H1 (cell line): ENCODE measurements at regions not wholly inside any gene's neighbourhood (a gene's known extent, or its start where the extent isn't known, plus 50 kb on each side); places are given as distances from the start of the nearest gene placed in this dataset.

ENCODE experiments used
- CTCF ChIA-PET: fragments of 300-600 bp; sonication (Branson Sonifier 250); formaldehyde crosslinking; loops from one replicate; lab custom pipeline; 2021; ENCODE audit not compliant: partially characterized antibody; lab: Charles Lee
- POLR2A ChIA-PET: fragments of 300-600 bp; sonication (Branson Sonifier 250); formaldehyde crosslinking; loops from one replicate; lab custom pipeline; 2021; ENCODE audit warnings: inconsistent platforms; ENCODE audit not compliant: partially characterized antibody; lab: Charles Lee
- DNase-seq, 2 experiments: peaks; one replicate each; pipeline versions ENCODE4 v3.0.0 to v3.0.0-alpha.2; 2010 to 2022; ENCODE audit warnings: low spot score in 2 of 2, low read depth in 1 of 2, mixed read lengths in 1 of 2
- FAIRE-seq: peaks from 2 replicates; lab custom pipeline; 2011; peaks lifted over from hg19 to GRCh38; lab: Jason Lieb, UNC
- H2AFZ ChIP-seq: 2 replicates; pipeline ENCODE4 v1.8.1; 2012; ENCODE audit warnings: low read length, inconsistent platforms
- H2AK5ac ChIP-seq: 2 replicates; pipeline ENCODE4 v1.6.1; 2013; ENCODE audit warnings: low read depth, low read length
- H2BK120ac ChIP-seq: replicated peaks from 2 replicates; pipeline ENCODE3; 2013; ENCODE audit warnings: low read depth, low read length, inconsistent platforms
- H2BK12ac ChIP-seq: 2 replicates; pipeline ENCODE4 v1.6.1; 2013; ENCODE audit warnings: low read depth, low read length
- H2BK15ac ChIP-seq: 2 replicates; pipeline ENCODE4 v1.6.1; 2013; ENCODE audit warnings: low read length
- H2BK20ac ChIP-seq: 2 replicates; pipeline ENCODE4 v1.6.1; 2013; ENCODE audit warnings: low read length
- H2BK5ac ChIP-seq: 2 replicates; pipeline ENCODE4 v1.6.1; 2013; ENCODE audit warnings: low read depth, low read length
- H3K14ac ChIP-seq: 2 replicates; pipeline ENCODE4 v1.6.1; 2013; ENCODE audit warnings: inconsistent platforms; ENCODE audit not compliant: insufficient read length
- H3K18ac ChIP-seq: 2 replicates; pipeline ENCODE4 v1.6.1; 2013; ENCODE audit warnings: low read length; ENCODE audit errors: extremely low read depth
- H3K23ac ChIP-seq: 2 replicates; pipeline ENCODE4 v1.6.1; 2013; ENCODE audit warnings: inconsistent platforms; ENCODE audit not compliant: insufficient read length
- H3K23me2 ChIP-seq: 2 replicates; pipeline ENCODE4 v1.6.1; 2013; ENCODE audit warnings: low read depth, low read length
- H3K27ac ChIP-seq: 2 replicates; pipeline ENCODE4 v1.6.1; 2011; ENCODE audit warnings: low read depth, low read length, inconsistent platforms
- H3K27me3 ChIP-seq, 4 experiments: replicated peaks in 1 of 4; 1 replicate in 1 of 4; 2 replicates in 3 of 4; pipeline versions ENCODE4 v1.6.1 to v1.8.1; 2011 to 2013; ENCODE audit warnings: low read length in 3 of 4, mild to moderate bottlenecking in 3 of 4, inconsistent platforms in 2 of 4, mixed read lengths in 2 of 4, moderate library complexity in 1 of 4; ENCODE audit not compliant: control insufficient read depth in 3 of 4, insufficient read depth in 3 of 4; ENCODE audit errors: extremely low read depth in 1 of 4
- H3K36me3 ChIP-seq, 4 experiments: 2 replicates each; pipeline versions ENCODE4 v1.6.1 to v1.8.1; 2011 to 2013; ENCODE audit warnings: mild to moderate bottlenecking in 4 of 4, low read length in 3 of 4, moderate library complexity in 2 of 4, control low read depth in 1 of 4, inconsistent platforms in 1 of 4; ENCODE audit not compliant: insufficient read depth in 4 of 4, control insufficient read depth in 2 of 4
- H3K4ac ChIP-seq: replicated peaks from 2 replicates; pipeline ENCODE3; 2013; ENCODE audit warnings: low read length, low read depth, mixed read lengths, inconsistent platforms; ENCODE audit not compliant: insufficient read length
- H3K4me1 ChIP-seq, 4 experiments: replicated peaks in 1 of 4; 1 replicate in 1 of 4; 2 replicates in 3 of 4; pipeline versions ENCODE4 v1.6.1 to v1.8.1; 2011 to 2013; ENCODE audit warnings: low read length in 3 of 4, inconsistent platforms in 2 of 4, mixed read lengths in 1 of 4; ENCODE audit not compliant: insufficient read depth in 4 of 4, control insufficient read depth in 3 of 4
- H3K4me2 ChIP-seq, 2 experiments: 2 replicates each; pipeline versions ENCODE4 v1.6.1 to v1.8.1; 2011 to 2013; ENCODE audit warnings: low read depth in 2 of 2, low read length in 2 of 2, control low read depth in 1 of 2, inconsistent platforms in 1 of 2, mild to moderate bottlenecking in 1 of 2; ENCODE audit not compliant: insufficient read depth in 1 of 2
- H3K4me3 ChIP-seq, 4 experiments: fragments of 200-600, 300-600 bp in 1 of 4; sonication (generic), shearing (Covaris generic), sonication (Bioruptor Twin) in 1 of 4; 2 replicates each; pipeline versions ENCODE4 v1.5.1 to v1.8.1; 2011 to 2016; ENCODE audit warnings: low read length in 4 of 4, low read depth in 3 of 4, control low read depth in 2 of 4, inconsistent platforms in 2 of 4, mild to moderate bottlenecking in 2 of 4, mixed read lengths in 1 of 4, moderate library complexity in 1 of 4; ENCODE audit not compliant: insufficient read depth in 2 of 4; ENCODE audit errors: extremely low read depth in 1 of 4
- H3K56ac ChIP-seq: replicated peaks from 2 replicates; pipeline ENCODE3; 2013; ENCODE audit warnings: low read depth, mild to moderate bottlenecking, mixed read lengths, low read length, inconsistent platforms; ENCODE audit not compliant: insufficient read length
- H3K79me1 ChIP-seq: 2 replicates; pipeline ENCODE4 v1.6.1; 2013; ENCODE audit warnings: low read depth, low read length, control low read depth
- H3K79me2 ChIP-seq, 2 experiments: 2 replicates each; pipeline versions ENCODE4 v1.6.1 to v1.8.1; 2012 to 2013; ENCODE audit warnings: low read length in 2 of 2, mild to moderate bottlenecking in 2 of 2, inconsistent platforms in 1 of 2; ENCODE audit not compliant: insufficient read depth in 2 of 2, control insufficient read depth in 1 of 2
- H3K9ac ChIP-seq, 4 experiments: replicated peaks in 1 of 4; 1 replicate in 1 of 4; 2 replicates in 3 of 4; pipeline versions ENCODE4 v1.6.1 to v1.8.1; 2011 to 2013; ENCODE audit warnings: low read depth in 3 of 4, low read length in 3 of 4, control low read depth in 2 of 4, mild to moderate bottlenecking in 2 of 4, moderate library complexity in 2 of 4, inconsistent platforms in 1 of 4; ENCODE audit errors: extremely low read depth in 1 of 4
- H3K9me3 ChIP-seq, 2 experiments: 2 replicates each; pipeline versions ENCODE4 v1.6.1 to v1.8.1; 2012 to 2013; ENCODE audit warnings: mild to moderate bottlenecking in 2 of 2, moderate library complexity in 2 of 2, control low read depth in 1 of 2, inconsistent platforms in 1 of 2, low read depth in 1 of 2, low read length in 1 of 2, mixed read lengths in 1 of 2; ENCODE audit not compliant: insufficient read depth in 2 of 2
- H4K20me1 ChIP-seq, 2 experiments: replicated peaks in 1 of 2; 2 replicates each; pipeline versions ENCODE3 to v1.8.1; 2011 to 2013; ENCODE audit warnings: inconsistent platforms in 2 of 2, low read length in 2 of 2, mild to moderate bottlenecking in 1 of 2; ENCODE audit not compliant: insufficient read depth in 2 of 2, control insufficient read depth in 1 of 2
- H4K5ac ChIP-seq: 2 replicates; pipeline ENCODE4 v1.6.1; 2013; ENCODE audit warnings: low read length, low read depth, mixed read lengths, inconsistent platforms; ENCODE audit not compliant: insufficient read length
- H4K8ac ChIP-seq: 2 replicates; pipeline ENCODE4 v1.8.0; 2013; ENCODE audit warnings: mild to moderate bottlenecking, moderate library complexity, low read length, inconsistent platforms; ENCODE audit not compliant: insufficient read depth; ENCODE audit errors: extremely low read depth
- H4K91ac ChIP-seq: replicated peaks from 2 replicates; pipeline ENCODE3; 2013; ENCODE audit warnings: low read length, mixed read lengths, inconsistent platforms; ENCODE audit not compliant: insufficient read length
- ASH2L ChIP-seq: fragments of 200-600, 300-600 bp; sonication (generic); IDR thresholded peaks from one replicate; pipeline ENCODE4 v1.7.1; 2017; ENCODE audit warnings: low read length
- BACH1 ChIP-seq: IDR thresholded peaks from 2 replicates; pipeline ENCODE4 v1.6.1; 2012; ENCODE audit warnings: low read length, improper control_type of control experiment
- BRCA1 ChIP-seq: IDR thresholded peaks from 2 replicates; pipeline ENCODE4 v1.6.1; 2012; ENCODE audit warnings: low read depth, low read length, improper control_type of control experiment
- CBX5 ChIP-seq: fragments of 300-800, 300-1000 bp; sonication (generic); IDR thresholded peaks from 2 replicates; pipeline ENCODE4 v1.7.1; 2016; ENCODE audit warnings: antibody characterized with exemption, low read length, low read depth
- CHD1 ChIP-seq: IDR thresholded peaks from 2 replicates; pipeline ENCODE4 v1.6.1; 2012; ENCODE audit warnings: low read depth, low read length, improper control_type of control experiment
- GABPA ChIP-seq: IDR thresholded peaks from 2 replicates; pipeline ENCODE4 v1.6.1; 2011; ENCODE audit warnings: mild to moderate bottlenecking, low read length, moderate library complexity, borderline replicate concordance; ENCODE audit not compliant: insufficient read depth
- JUND ChIP-seq: IDR thresholded peaks from 2 replicates; pipeline ENCODE4 v1.6.1; 2011; ENCODE audit warnings: mild to moderate bottlenecking, improper control_type of control experiment, low read length
- MAFK ChIP-seq: IDR thresholded peaks from 2 replicates; pipeline ENCODE4 v1.6.1; 2012; ENCODE audit warnings: low read depth, mild to moderate bottlenecking, improper control_type of control experiment, low read length
- NANOG ChIP-seq: IDR thresholded peaks from 2 replicates; pipeline ENCODE4 v1.6.1; 2011; ENCODE audit warnings: low read length, low read depth, mild to moderate bottlenecking, inconsistent platforms; ENCODE audit not compliant: insufficient read depth, poor library complexity, severe bottlenecking
- NRF1 ChIP-seq: IDR thresholded peaks from 2 replicates; pipeline ENCODE4 v1.6.1; 2011; ENCODE audit warnings: mild to moderate bottlenecking, low read depth, low read length, improper control_type of control experiment
- POLR2AphosphoS5 ChIP-seq: IDR thresholded peaks from 2 replicates; pipeline ENCODE4 v1.6.1; 2011; ENCODE audit warnings: low read depth, low read length
- RXRA ChIP-seq: IDR thresholded peaks from 2 replicates; pipeline ENCODE4 v1.6.1; 2011; ENCODE audit warnings: low read depth, mild to moderate bottlenecking, low read length, moderate library complexity; ENCODE audit not compliant: insufficient read depth
- TAF1 ChIP-seq: IDR thresholded peaks from 2 replicates; pipeline ENCODE4 v1.6.1; 2011; ENCODE audit warnings: mild to moderate bottlenecking, low read depth, low read length
- YY1 ChIP-seq: IDR thresholded peaks from 2 replicates; pipeline ENCODE4 v1.6.1; 2011; ENCODE audit warnings: low read depth, mild to moderate bottlenecking, low read length
- ZNF274 ChIP-seq: IDR thresholded peaks from 2 replicates; pipeline ENCODE4 v1.7.0; 2012; ENCODE audit warnings: low read length, borderline replicate concordance; ENCODE audit errors: extremely low read depth
- WGBS, 2 experiments: shearing (Covaris generic) in 1 of 2; methylation state at CpG; one replicate each; pipeline versions ENCODE4 v1.1.6 to v1.1.7; 2013 to 2015; ENCODE audit warnings: low lambda C conversion rate in 2 of 2, mixed read lengths in 2 of 2, inconsistent platforms in 1 of 2, low coverage in 1 of 2, missing lambda C conversion rate in 1 of 2; ENCODE audit not compliant: insufficient replicate concordance in 2 of 2, insufficient coverage in 1 of 2, insufficient read length in 1 of 2; ENCODE audit errors: extremely low coverage in 1 of 2, missing lambda C conversion rate in 1 of 2; 5-methylcytosine and 5-hydroxymethylcytosine counted together
- TF ChIP-seq, protein P1 (sequence below): IDR thresholded peaks from 2 replicates; pipeline ENCODE4 v1.6.1; 2012; ENCODE audit warnings: inconsistent platforms

DNA sequence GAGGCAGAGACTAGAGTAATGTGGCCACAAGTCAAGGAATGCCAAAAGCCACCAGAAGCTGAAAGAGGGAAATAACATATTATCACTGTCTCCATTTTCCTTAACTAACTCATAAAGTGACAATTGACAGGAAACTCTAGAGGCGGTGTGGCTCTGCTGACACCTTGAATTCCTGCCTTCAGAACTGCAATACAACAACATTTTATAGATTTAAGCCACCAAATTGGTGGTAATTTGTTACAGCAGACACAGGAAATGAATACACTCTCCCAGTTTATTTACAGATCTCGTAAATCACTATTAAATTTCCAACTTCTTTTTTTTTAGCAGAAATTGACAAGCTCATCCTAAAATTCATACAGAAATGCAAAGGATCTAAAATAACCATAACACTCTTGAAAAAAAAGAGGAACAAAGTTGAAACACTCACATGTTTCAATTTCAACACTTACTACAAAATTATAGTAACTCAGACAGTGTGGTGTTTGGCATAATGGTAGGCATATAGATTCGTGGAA, 449.9 kb downstream of the OTOL1 start:
- WGBS, 2 experiments, result 95% methylated on average over 3 of the region's 3 CpGs; no CpG with 5 or more reads in 1 of the 2 experiments
- TF ChIP-seq NRF1, result no peak
- no peak for TF ChIP-seq ZNF274
- no peak for TF ChIP-seq NANOG
- TF ChIP-seq BRCA1, result no peak
- no peak for TF ChIP-seq CBX5
- TF ChIP-seq, protein P1, sequence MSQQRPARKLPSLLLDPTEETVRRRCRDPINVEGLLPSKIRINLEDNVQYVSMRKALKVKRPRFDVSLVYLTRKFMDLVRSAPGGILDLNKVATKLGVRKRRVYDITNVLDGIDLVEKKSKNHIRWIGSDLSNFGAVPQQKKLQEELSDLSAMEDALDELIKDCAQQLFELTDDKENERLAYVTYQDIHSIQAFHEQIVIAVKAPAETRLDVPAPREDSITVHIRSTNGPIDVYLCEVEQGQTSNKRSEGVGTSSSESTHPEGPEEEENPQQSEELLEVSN, result no peak
- no peak for TF ChIP-seq BACH1
- TF ChIP-seq ASH2L, result no peak
- TF ChIP-seq POLR2AphosphoS5, result no peak
- TF ChIP-seq YY1, result no peak
- TF ChIP-seq RXRA, result no peak
- TF ChIP-seq JUND, result no peak
- TF ChIP-seq CHD1, result no peak
- TF ChIP-seq TAF1, result no peak
- no peak for TF ChIP-seq MAFK
- no peak for TF ChIP-seq GABPA

More for the DNA sequence above, 449.9 kb downstream of the OTOL1 start:
- no peaks in the 10 kb centered on the region for H3K79me2 ChIP-seq
- no peak overlapping the region for H3K14ac ChIP-seq
- no peak overlapping the region for H4K5ac ChIP-seq
- H3K4me1 ChIP-seq, result no peaks in the 10 kb centered on the region
- H2BK20ac ChIP-seq, result no peak overlapping the region
- no peak overlapping the region for H3K27ac ChIP-seq
- no peak overlapping the region for H3K18ac ChIP-seq
- no peaks in the 10 kb centered on the region for H3K9me3 ChIP-seq
- H2BK5ac ChIP-seq, result no peak overlapping the region
- H3K4me2 ChIP-seq, result no peak overlapping the region
- no peak overlapping the region for H2AK5ac ChIP-seq
- H4K8ac ChIP-seq, result no peak overlapping the region
- DNase-seq, result no peak
- H4K20me1 ChIP-seq, result no peaks in the 10 kb centered on the region
- ChIA-PET POLR2A (no interaction called here), CTCF (no interaction called here)
- no peak overlapping the region for H3K9ac ChIP-seq
- no peak overlapping the region for H2AFZ ChIP-seq
- no peaks in the 10 kb centered on the region for H3K27me3 ChIP-seq
- H3K79me1 ChIP-seq, result no peaks in the 10 kb centered on the region
- no peak overlapping the region for H3K4me3 ChIP-seq
- no peak overlapping the region for H3K4ac ChIP-seq
- no peak overlapping the region for H4K91ac ChIP-seq
- H2BK120ac ChIP-seq, result no peak overlapping the region
- H3K36me3 ChIP-seq, result no peaks in the 10 kb centered on the region
- no peak overlapping the region for H3K23ac ChIP-seq
- no peak overlapping the region for H2BK15ac ChIP-seq
- no peaks in the 10 kb centered on the region for H3K23me2 ChIP-seq
- H3K56ac ChIP-seq, result no peak overlapping the region
- H2BK12ac ChIP-seq, result no peak overlapping the region
- no peak for FAIRE-seq
